OCI-M2 (cell line): ENCODE measurements at regions not wholly inside any gene's neighbourhood (a gene's known extent, or its start where the extent isn't known, plus 50 kb on each side); places are given as distances from the start of the nearest gene placed in this dataset.

Experiments
- DNase-seq: peaks from one replicate; lab custom pipeline; 2025; ENCODE audit not compliant: unreplicated experiment; lab: John Stamatoyannopoulos, UW

GRCh38 chr18:45416168-45416567 lies 199.1 kb upstream of the SLC14A2 start:
- no peak for DNase-seq

- no peak for DNase-seq
Measured at GRCh38 chr18:45417392-45417791, 197.9 kb upstream of the SLC14A2 start.

- no peak for DNase-seq
Measured at GRCh38 chr18:45423659-45424058, 191.6 kb upstream of the SLC14A2 start.

GRCh38 chr18:45430041-45430440 lies 185.2 kb upstream of the SLC14A2 start:
- no peak for DNase-seq

- no peak for DNase-seq
Measured at GRCh38 chr18:45435810-45436209, 179.5 kb upstream of the SLC14A2 start.

- DNase-seq: no peak
Measured at GRCh38 chr18:45437366-45437765, 177.9 kb upstream of the SLC14A2 start.

GRCh38 chr18:45439851-45440645 lies 175.2 kb upstream of the SLC14A2 start:
- no peak for DNase-seq

GRCh38 chr18:45441110-45441847 lies 174.0 kb upstream of the SLC14A2 start:
- DNase-seq: no peak

GRCh38 chr18:45444040-45444439 lies 171.2 kb upstream of the SLC14A2 start:
- DNase-seq: no peak

- DNase-seq: no peak
Measured at GRCh38 chr18:45447355-45448265, 167.7 kb upstream of the SLC14A2 start.

- no peak for DNase-seq
Measured at GRCh38 chr18:45448871-45449270, 166.4 kb upstream of the SLC14A2 start.

GRCh38 chr18:45449418-45450227 lies 165.7 kb upstream of the SLC14A2 start:
- no peak for DNase-seq

- no peak for DNase-seq
Measured at GRCh38 chr18:45456090-45457021, 158.9 kb upstream of the SLC14A2 start.

- DNase-seq: no peak
Measured at GRCh38 chr18:45458033-45458432, 157.2 kb upstream of the SLC14A2 start.

- DNase-seq: no peak
Measured at GRCh38 chr18:45462179-45462578, 153.1 kb upstream of the SLC14A2 start.

GRCh38 chr18:45463451-45463850 lies 151.8 kb upstream of the SLC14A2 start:
- DNase-seq: no peak

- DNase-seq: no peak
Measured at GRCh38 chr18:45464619-45465018, 150.7 kb upstream of the SLC14A2 start.

GRCh38 chr18:45467293-45467692 lies 148.0 kb upstream of the SLC14A2 start:
- no peak for DNase-seq

- no peak for DNase-seq
Measured at GRCh38 chr18:45467945-45468344, 147.3 kb upstream of the SLC14A2 start.
